ENCODE measurements at regions not wholly inside any gene's neighbourhood (a gene's known extent, or its start where the extent isn't known, plus 50 kb on each side); places are given as distances from the start of the nearest gene placed in this dataset.

- no peak for TF ChIP-seq TAF1 (IDR thresholded peaks at IDR 0.05; ENCODE audit: low read depth)
- no peak for TF ChIP-seq FOXM1 (IDR thresholded peaks at IDR 0.05; ENCODE audit: borderline replicate concordance, low read depth)
- TF ChIP-seq REST (IDR thresholded peaks at IDR 0.05; ENCODE audit: low read depth): no peak
- no peak for TF ChIP-seq TCF12 (IDR thresholded peaks at IDR 0.05; ENCODE audit: low read depth)
- no peak for TF ChIP-seq YY1 (IDR thresholded peaks at IDR 0.05; ENCODE audit: low read depth)
- TF ChIP-seq RAD21 (IDR thresholded peaks at IDR 0.05; ENCODE audit: low read depth): no peak
- TF ChIP-seq MAX (IDR thresholded peaks at IDR 0.05): no peak
- no peak for TF ChIP-seq CEBPB (IDR thresholded peaks at IDR 0.05)
- no peak for TF ChIP-seq EP300 (IDR thresholded peaks at IDR 0.05; ENCODE audit: borderline replicate concordance)
- TF ChIP-seq NFIC (IDR thresholded peaks at IDR 0.05): no peak
These were observed 270.3 kb upstream of the ECI2 start for GRCh38 chr6:4405621-4406212.
